ENCODE measurements at regions not wholly inside any gene's neighbourhood (a gene's known extent, or its start where the extent isn't known, plus 50 kb on each side); places are given as distances from the start of the nearest gene placed in this dataset.

- Histone ChIP-seq H3K27ac (replicated peaks) (peak overlapping the region; percentile 83), H3K4me3 (replicated peaks; ENCODE audit: insufficient read depth, low read length) (no peak overlapping the region), H3K27me3 (ENCODE audit: insufficient read depth, poor library complexity, severe bottlenecking) (no peaks in the 10 kb centered on the region)
- peak; percentile 58 to 61 for DNase-seq (ENCODE audit: low read depth in 1 of 2, low spot score in 1 of 2)
- TF ChIP-seq REST (IDR thresholded peaks at IDR 0.05; ENCODE audit: insufficient replicate concordance, low read depth): no peak
- no peak; the same call in 1 of the 2 replicates for TF ChIP-seq GABPA (IDR thresholded peaks at IDR 0.05; ENCODE audit: low read depth)
- TF ChIP-seq SPI1 (IDR thresholded peaks at IDR 0.05; ENCODE audit: borderline replicate concordance, low read depth): peak; percentile 24; the same call in 1 of the 2 replicates
- peak; percentile 22; the same call in 1 of the 2 replicates for TF ChIP-seq POLR2AphosphoS5 (IDR thresholded peaks at IDR 0.05; ENCODE audit: low read depth)
- no peak for TF ChIP-seq CTCF (IDR thresholded peaks at IDR 0.05; ENCODE audit: insufficient read depth, low read length)
Observed at GRCh38 chr1:200354243-200354642, 55.6 kb downstream of the ZNF281 start.

- peak overlapping the region; percentile 83 for H3K27ac ChIP-seq (replicated peaks)
- TF ChIP-seq POLR2AphosphoS5 (IDR thresholded peaks at IDR 0.05; ENCODE audit: low read depth) (no peak), REST (IDR thresholded peaks at IDR 0.05; ENCODE audit: insufficient replicate concordance, low read depth) (no peak), CTCF (IDR thresholded peaks at IDR 0.05; ENCODE audit: insufficient read depth, low read length) (no peak), SPI1 (IDR thresholded peaks at IDR 0.05; ENCODE audit: borderline replicate concordance, low read depth) (no peak), GABPA (IDR thresholded peaks at IDR 0.05; ENCODE audit: low read depth) (no peak)
- DNase-seq (ENCODE audit: low read depth in 1 of 2, low spot score in 1 of 2): no peak
Observed at GRCh38 chr1:200353232-200353631, 56.6 kb downstream of the ZNF281 start.

GRCh38 chr1:200351826-200352549 lies 57.8 kb downstream of the ZNF281 start:
- H3K27me3 ChIP-seq (ENCODE audit: insufficient read depth, poor library complexity, severe bottlenecking): no peaks in the 10 kb centered on the region
- H3K4me3 ChIP-seq (replicated peaks; ENCODE audit: insufficient read depth, low read length): no peak overlapping the region
- H3K27ac ChIP-seq (replicated peaks): peak overlapping the region; percentile 83
- no peak for TF ChIP-seq SPI1 (IDR thresholded peaks at IDR 0.05; ENCODE audit: borderline replicate concordance, low read depth)
- peak in 1 of 2 experiments; percentile 48 for DNase-seq (ENCODE audit: low read depth in 1 of 2, low spot score in 1 of 2)

More at GRCh38 chr1:200353232-200353631, 56.6 kb downstream of the ZNF281 start:
- H3K27me3 ChIP-seq (ENCODE audit: insufficient read depth, poor library complexity, severe bottlenecking): no peaks in the 10 kb centered on the region
- no peak overlapping the region for H3K4me3 ChIP-seq (replicated peaks; ENCODE audit: insufficient read depth, low read length)

GRCh38 chr1:200351425-200351824 lies 58.4 kb downstream of the ZNF281 start:
- H3K4me3 ChIP-seq (replicated peaks; ENCODE audit: insufficient read depth, low read length): no peak overlapping the region
- no peak for DNase-seq (ENCODE audit: low read depth in 1 of 2, low spot score in 1 of 2)
- no peaks in the 10 kb centered on the region for H3K27me3 ChIP-seq (ENCODE audit: insufficient read depth, poor library complexity, severe bottlenecking)
- TF ChIP-seq REST (IDR thresholded peaks at IDR 0.05; ENCODE audit: insufficient replicate concordance, low read depth) (no peak), CTCF (IDR thresholded peaks at IDR 0.05; ENCODE audit: insufficient read depth, low read length) (no peak), POLR2AphosphoS5 (IDR thresholded peaks at IDR 0.05; ENCODE audit: low read depth) (no peak), SPI1 (IDR thresholded peaks at IDR 0.05; ENCODE audit: borderline replicate concordance, low read depth) (no peak), GABPA (IDR thresholded peaks at IDR 0.05; ENCODE audit: low read depth) (no peak)
- H3K27ac ChIP-seq (replicated peaks): peak overlapping the region; percentile 83
